Thoracic aorta (tissue), 2 donors: ENCODE measurements at regions not wholly inside any gene's neighbourhood (a gene's known extent, or its start where the extent isn't known, plus 50 kb on each side); places are given as distances from the start of the nearest gene placed in this dataset.

Experiments used
- ATAC-seq: fragments of 150-250 bp; one replicate; pipeline ENCODE4 v1.8.0; 2017; ENCODE audit warnings: low read depth; ENCODE audit not compliant: insufficient number of reproducible peaks, low FRiP score
- DNase-seq: peaks from one replicate; pipeline ENCODE4 v3.0.0-alpha.2; 2020; ENCODE audit warnings: low spot score
- H3K27ac ChIP-seq, 2 donors: fragments of 200-600 bp; sonication (generic); 1 replicate in 1 of 2; 2 replicates in 1 of 2; pipeline ENCODE4 v1.5.1; 2016; ENCODE audit warnings: mild to moderate bottlenecking in 2 of 2, moderate library complexity in 2 of 2
- H3K27me3 ChIP-seq: fragments of 200-600 bp; sonication (generic); replicated peaks from 2 replicates; pipeline ENCODE4 v1.6.0; 2016; ENCODE audit warnings: mild to moderate bottlenecking; ENCODE audit not compliant: insufficient read depth
- H3K36me3 ChIP-seq: fragments of 200-600 bp; sonication (generic); one replicate; pipeline ENCODE4 v1.5.1; 2016
- H3K4me1 ChIP-seq, 2 donors: fragments of 200-600 bp; sonication (generic); 1 replicate in 1 of 2; 2 replicates in 1 of 2; pipeline versions ENCODE4 v1.5.1 to v1.6.0; 2016; ENCODE audit warnings: low read depth in 2 of 2, mild to moderate bottlenecking in 1 of 2; ENCODE audit not compliant: control insufficient read depth in 1 of 2
- H3K4me3 ChIP-seq: fragments of 200-600 bp; sonication (generic); 2 replicates; pipeline ENCODE4 v1.5.1; 2016; ENCODE audit warnings: mild to moderate bottlenecking
- H3K9me3 ChIP-seq: fragments of 200-600 bp; sonication (generic); 2 replicates; pipeline ENCODE4 v1.5.1; 2016
- TF ChIP-seq, protein P1 (sequence below): fragments of 200-600 bp; sonication (generic); IDR thresholded peaks from one replicate; pipeline ENCODE4 v1.5.1; 2019; ENCODE audit warnings: antibody characterized with exemption

DNA sequence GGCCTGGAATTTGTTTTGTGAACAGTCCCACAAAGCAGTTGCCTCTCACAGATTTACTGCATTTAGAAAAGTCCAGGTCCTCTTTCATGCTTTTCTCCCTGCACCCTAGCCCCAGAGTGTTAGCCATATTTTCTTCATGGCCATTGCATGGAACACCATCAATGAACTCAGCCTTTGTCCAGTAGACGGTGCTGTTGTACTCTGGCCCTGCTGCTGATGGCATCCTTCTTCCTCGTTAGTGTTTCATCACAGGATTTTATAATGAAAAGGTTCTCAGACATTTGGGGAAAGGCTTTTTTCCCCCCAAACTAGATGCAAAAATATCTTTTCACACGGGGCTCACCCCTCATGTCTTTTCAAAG lies 93.0 kb upstream of the SLC25A13 start:
- H3K9me3 ChIP-seq: no peaks in the 10 kb centered on the region
- no peaks in the 10 kb centered on the region for H3K36me3 ChIP-seq
- peaks cover 6 to 20% of the 10 kb centered on the region in 2 donors for H3K4me1 ChIP-seq
- no peak overlapping the region for H3K4me3 ChIP-seq
- TF ChIP-seq, protein P1, sequence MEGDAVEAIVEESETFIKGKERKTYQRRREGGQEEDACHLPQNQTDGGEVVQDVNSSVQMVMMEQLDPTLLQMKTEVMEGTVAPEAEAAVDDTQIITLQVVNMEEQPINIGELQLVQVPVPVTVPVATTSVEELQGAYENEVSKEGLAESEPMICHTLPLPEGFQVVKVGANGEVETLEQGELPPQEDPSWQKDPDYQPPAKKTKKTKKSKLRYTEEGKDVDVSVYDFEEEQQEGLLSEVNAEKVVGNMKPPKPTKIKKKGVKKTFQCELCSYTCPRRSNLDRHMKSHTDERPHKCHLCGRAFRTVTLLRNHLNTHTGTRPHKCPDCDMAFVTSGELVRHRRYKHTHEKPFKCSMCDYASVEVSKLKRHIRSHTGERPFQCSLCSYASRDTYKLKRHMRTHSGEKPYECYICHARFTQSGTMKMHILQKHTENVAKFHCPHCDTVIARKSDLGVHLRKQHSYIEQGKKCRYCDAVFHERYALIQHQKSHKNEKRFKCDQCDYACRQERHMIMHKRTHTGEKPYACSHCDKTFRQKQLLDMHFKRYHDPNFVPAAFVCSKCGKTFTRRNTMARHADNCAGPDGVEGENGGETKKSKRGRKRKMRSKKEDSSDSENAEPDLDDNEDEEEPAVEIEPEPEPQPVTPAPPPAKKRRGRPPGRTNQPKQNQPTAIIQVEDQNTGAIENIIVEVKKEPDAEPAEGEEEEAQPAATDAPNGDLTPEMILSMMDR: no peak
- no peak overlapping the region for H3K27ac ChIP-seq
- no peak for DNase-seq
- ATAC-seq: no peak
- no peaks in the 10 kb centered on the region for H3K27me3 ChIP-seq

DNA sequence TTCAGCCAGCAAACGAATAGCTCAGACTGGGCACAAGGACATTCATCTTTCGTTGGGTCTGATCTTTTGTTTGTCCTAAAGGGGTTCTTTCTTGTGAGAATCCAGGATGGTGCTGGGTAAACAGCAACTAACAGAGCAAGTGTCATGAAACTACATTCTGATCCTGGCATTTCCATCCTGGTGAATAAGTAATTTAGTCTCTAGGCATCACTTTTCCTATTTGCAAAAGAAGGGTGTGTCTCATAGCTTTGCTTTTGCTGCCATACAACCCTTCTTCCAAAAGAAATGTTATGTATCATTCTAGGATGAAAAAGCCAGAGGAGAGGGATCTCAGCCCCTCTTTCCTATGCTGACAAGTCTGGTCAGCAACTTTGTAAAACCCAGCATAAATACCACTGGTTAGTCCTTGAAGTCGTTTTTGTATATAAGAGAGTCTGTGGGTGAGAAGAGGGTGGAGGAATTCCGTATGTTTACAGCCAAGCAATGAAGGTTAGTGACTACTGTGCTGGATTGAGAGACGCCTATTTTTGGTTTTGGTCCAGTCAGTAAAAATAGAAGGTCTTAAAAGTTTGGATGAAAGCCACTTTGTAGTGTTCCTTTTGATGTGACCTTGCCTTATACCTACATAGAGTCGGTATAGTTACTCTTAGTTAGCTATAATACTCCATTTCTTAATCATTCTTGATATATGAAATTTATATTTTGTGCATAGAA lies 88.4 kb upstream of the SLC25A13 start:
- DNase-seq (no peak), ATAC-seq (no peak)
- Histone ChIP-seq H3K36me3 (no peaks in the 10 kb centered on the region), H3K4me3 (no peak overlapping the region), H3K4me1 (no peaks in the 10 kb centered on the region), H3K27me3 (no peaks in the 10 kb centered on the region), H3K27ac (no peak overlapping the region), H3K9me3 (no peaks in the 10 kb centered on the region)
- TF ChIP-seq, protein P1: no peak

DNA sequence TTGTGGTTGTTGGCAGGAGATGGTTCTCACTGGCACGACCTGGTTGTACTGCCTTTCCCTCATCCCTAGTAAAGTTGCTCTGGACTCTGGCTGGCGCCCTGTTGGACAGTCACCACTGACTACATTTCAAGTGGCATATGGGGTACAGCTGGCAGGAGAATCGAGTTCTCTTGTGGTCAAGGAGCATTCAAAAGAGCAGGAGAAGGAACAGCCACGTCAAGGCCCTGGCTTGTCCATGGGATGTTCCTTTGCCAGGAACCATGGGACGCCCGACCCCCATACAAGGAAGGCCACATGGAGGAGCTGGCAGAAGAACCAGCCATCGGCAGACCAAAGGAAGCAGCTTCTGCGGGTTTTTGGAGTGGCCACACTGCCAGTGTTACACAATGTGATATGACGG lies 87.0 kb upstream of the SLC25A13 start:
- H3K27ac ChIP-seq: no peak overlapping the region
- H3K4me1 ChIP-seq: no peaks in the 10 kb centered on the region
- no peak overlapping the region for H3K4me3 ChIP-seq
- ATAC-seq (no peak), DNase-seq (no peak)
- H3K27me3 ChIP-seq: no peaks in the 10 kb centered on the region
- TF ChIP-seq, protein P1: no peak
- no peaks in the 10 kb centered on the region for H3K9me3 ChIP-seq
- H3K36me3 ChIP-seq: no peaks in the 10 kb centered on the region

DNA sequence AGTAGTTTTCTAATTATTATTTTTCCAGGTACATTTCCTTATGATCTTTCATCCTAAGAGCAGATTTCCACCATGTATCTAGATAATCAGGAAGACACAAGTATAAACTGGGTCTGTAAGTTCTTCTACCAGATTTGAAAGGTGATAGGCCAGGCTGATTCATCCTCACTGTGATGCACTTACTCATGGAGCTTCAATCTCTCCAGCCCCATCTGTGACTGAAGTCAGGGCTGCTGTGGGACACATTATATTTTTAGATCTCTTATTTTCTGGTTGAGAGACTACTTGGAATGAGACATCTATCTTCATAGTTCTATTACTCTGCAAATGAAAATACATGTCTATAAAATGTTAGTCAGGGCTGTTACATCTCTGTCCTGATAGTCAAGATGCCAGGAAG lies 85.5 kb upstream of the SLC25A13 start:
- Histone ChIP-seq H3K9me3 (no peaks in the 10 kb centered on the region), H3K4me3 (no peak overlapping the region), H3K4me1 (no peaks in the 10 kb centered on the region), H3K27me3 (no peaks in the 10 kb centered on the region), H3K27ac (no peak overlapping the region), H3K36me3 (no peaks in the 10 kb centered on the region)
- TF ChIP-seq, protein P1: no peak
- no peak for DNase-seq
- no peak for ATAC-seq

DNA sequence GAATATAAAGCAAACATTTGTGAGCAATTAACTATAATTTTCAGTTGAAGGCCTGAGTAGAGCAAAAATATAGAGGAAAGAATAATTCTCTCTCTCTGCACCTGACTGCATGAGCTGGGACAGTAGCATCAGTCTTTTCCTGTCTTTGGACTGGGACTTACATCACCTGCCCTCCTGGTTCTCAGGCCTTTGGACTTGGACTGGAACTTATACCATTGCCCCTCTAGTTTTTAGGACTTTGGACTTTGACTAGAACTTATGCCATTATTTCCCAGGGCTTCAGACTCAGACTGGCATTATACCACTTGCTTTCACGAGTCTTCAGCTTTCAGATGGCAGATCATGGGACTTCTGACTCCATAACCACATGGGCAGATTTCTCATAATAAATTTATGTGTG lies 81.0 kb upstream of the SLC25A13 start:
- Histone ChIP-seq H3K36me3 (no peaks in the 10 kb centered on the region), H3K4me3 (no peak overlapping the region), H3K27me3 (no peaks in the 10 kb centered on the region), H3K4me1 (peaks cover 0 to 4% of the 10 kb centered on the region in 2 donors), H3K27ac (no peak overlapping the region), H3K9me3 (no peaks in the 10 kb centered on the region)
- ATAC-seq (no peak), DNase-seq (no peak)
- TF ChIP-seq, protein P1: no peak
